H1 (cell line): ENCODE measurements at regions not wholly inside any gene's neighbourhood (a gene's known extent, or its start where the extent isn't known, plus 50 kb on each side); places are given as distances from the start of the nearest gene placed in this dataset.

Experiments
- CTCF ChIA-PET: fragments of 300-600 bp; sonication (Branson Sonifier 250); formaldehyde crosslinking; loops from one replicate; lab custom pipeline; 2021; ENCODE audit not compliant: partially characterized antibody; lab: Charles Lee
- POLR2A ChIA-PET: fragments of 300-600 bp; sonication (Branson Sonifier 250); formaldehyde crosslinking; loops from one replicate; lab custom pipeline; 2021; ENCODE audit warnings: inconsistent platforms; ENCODE audit not compliant: partially characterized antibody; lab: Charles Lee
- DNase-seq, 2 experiments: peaks; one replicate each; pipeline versions ENCODE4 v3.0.0 to v3.0.0-alpha.2; 2010 to 2022; ENCODE audit warnings: low spot score in 2 of 2, low read depth in 1 of 2, mixed read lengths in 1 of 2
- FAIRE-seq: peaks from 2 replicates; lab custom pipeline; 2011; peaks lifted over from hg19 to GRCh38; lab: Jason Lieb, UNC
- H2AFZ ChIP-seq: 2 replicates; pipeline ENCODE4 v1.8.1; 2012; ENCODE audit warnings: low read length, inconsistent platforms
- H2AK5ac ChIP-seq: 2 replicates; pipeline ENCODE4 v1.6.1; 2013; ENCODE audit warnings: low read depth, low read length
- H2BK120ac ChIP-seq: replicated peaks from 2 replicates; pipeline ENCODE3; 2013; ENCODE audit warnings: low read depth, low read length, inconsistent platforms
- H2BK12ac ChIP-seq: 2 replicates; pipeline ENCODE4 v1.6.1; 2013; ENCODE audit warnings: low read depth, low read length
- H2BK15ac ChIP-seq: 2 replicates; pipeline ENCODE4 v1.6.1; 2013; ENCODE audit warnings: low read length
- H2BK20ac ChIP-seq: 2 replicates; pipeline ENCODE4 v1.6.1; 2013; ENCODE audit warnings: low read length
- H2BK5ac ChIP-seq: 2 replicates; pipeline ENCODE4 v1.6.1; 2013; ENCODE audit warnings: low read depth, low read length
- H3K14ac ChIP-seq: 2 replicates; pipeline ENCODE4 v1.6.1; 2013; ENCODE audit warnings: inconsistent platforms; ENCODE audit not compliant: insufficient read length
- H3K18ac ChIP-seq: 2 replicates; pipeline ENCODE4 v1.6.1; 2013; ENCODE audit warnings: low read length; ENCODE audit errors: extremely low read depth
- H3K23ac ChIP-seq: 2 replicates; pipeline ENCODE4 v1.6.1; 2013; ENCODE audit warnings: inconsistent platforms; ENCODE audit not compliant: insufficient read length
- H3K23me2 ChIP-seq: 2 replicates; pipeline ENCODE4 v1.6.1; 2013; ENCODE audit warnings: low read depth, low read length
- H3K27ac ChIP-seq: 2 replicates; pipeline ENCODE4 v1.6.1; 2011; ENCODE audit warnings: low read depth, low read length, inconsistent platforms
- H3K27me3 ChIP-seq, 4 experiments: replicated peaks in 1 of 4; 1 replicate in 1 of 4; 2 replicates in 3 of 4; pipeline versions ENCODE4 v1.6.1 to v1.8.1; 2011 to 2013; ENCODE audit warnings: low read length in 3 of 4, mild to moderate bottlenecking in 3 of 4, inconsistent platforms in 2 of 4, mixed read lengths in 2 of 4, moderate library complexity in 1 of 4; ENCODE audit not compliant: control insufficient read depth in 3 of 4, insufficient read depth in 3 of 4; ENCODE audit errors: extremely low read depth in 1 of 4
- H3K36me3 ChIP-seq, 4 experiments: 2 replicates each; pipeline versions ENCODE4 v1.6.1 to v1.8.1; 2011 to 2013; ENCODE audit warnings: mild to moderate bottlenecking in 4 of 4, low read length in 3 of 4, moderate library complexity in 2 of 4, control low read depth in 1 of 4, inconsistent platforms in 1 of 4; ENCODE audit not compliant: insufficient read depth in 4 of 4, control insufficient read depth in 2 of 4
- H3K4ac ChIP-seq: replicated peaks from 2 replicates; pipeline ENCODE3; 2013; ENCODE audit warnings: low read length, low read depth, mixed read lengths, inconsistent platforms; ENCODE audit not compliant: insufficient read length
- H3K4me1 ChIP-seq, 4 experiments: replicated peaks in 1 of 4; 1 replicate in 1 of 4; 2 replicates in 3 of 4; pipeline versions ENCODE4 v1.6.1 to v1.8.1; 2011 to 2013; ENCODE audit warnings: low read length in 3 of 4, inconsistent platforms in 2 of 4, mixed read lengths in 1 of 4; ENCODE audit not compliant: insufficient read depth in 4 of 4, control insufficient read depth in 3 of 4
- H3K4me2 ChIP-seq, 2 experiments: 2 replicates each; pipeline versions ENCODE4 v1.6.1 to v1.8.1; 2011 to 2013; ENCODE audit warnings: low read depth in 2 of 2, low read length in 2 of 2, control low read depth in 1 of 2, inconsistent platforms in 1 of 2, mild to moderate bottlenecking in 1 of 2; ENCODE audit not compliant: insufficient read depth in 1 of 2
- H3K4me3 ChIP-seq, 4 experiments: fragments of 200-600, 300-600 bp in 1 of 4; sonication (generic), shearing (Covaris generic), sonication (Bioruptor Twin) in 1 of 4; 2 replicates each; pipeline versions ENCODE4 v1.5.1 to v1.8.1; 2011 to 2016; ENCODE audit warnings: low read length in 4 of 4, low read depth in 3 of 4, control low read depth in 2 of 4, inconsistent platforms in 2 of 4, mild to moderate bottlenecking in 2 of 4, mixed read lengths in 1 of 4, moderate library complexity in 1 of 4; ENCODE audit not compliant: insufficient read depth in 2 of 4; ENCODE audit errors: extremely low read depth in 1 of 4
- H3K56ac ChIP-seq: replicated peaks from 2 replicates; pipeline ENCODE3; 2013; ENCODE audit warnings: low read depth, mild to moderate bottlenecking, mixed read lengths, low read length, inconsistent platforms; ENCODE audit not compliant: insufficient read length
- H3K79me1 ChIP-seq: 2 replicates; pipeline ENCODE4 v1.6.1; 2013; ENCODE audit warnings: low read depth, low read length, control low read depth
- H3K79me2 ChIP-seq, 2 experiments: 2 replicates each; pipeline versions ENCODE4 v1.6.1 to v1.8.1; 2012 to 2013; ENCODE audit warnings: low read length in 2 of 2, mild to moderate bottlenecking in 2 of 2, inconsistent platforms in 1 of 2; ENCODE audit not compliant: insufficient read depth in 2 of 2, control insufficient read depth in 1 of 2
- H3K9ac ChIP-seq, 4 experiments: replicated peaks in 1 of 4; 1 replicate in 1 of 4; 2 replicates in 3 of 4; pipeline versions ENCODE4 v1.6.1 to v1.8.1; 2011 to 2013; ENCODE audit warnings: low read depth in 3 of 4, low read length in 3 of 4, control low read depth in 2 of 4, mild to moderate bottlenecking in 2 of 4, moderate library complexity in 2 of 4, inconsistent platforms in 1 of 4; ENCODE audit errors: extremely low read depth in 1 of 4
- H3K9me3 ChIP-seq, 2 experiments: 2 replicates each; pipeline versions ENCODE4 v1.6.1 to v1.8.1; 2012 to 2013; ENCODE audit warnings: mild to moderate bottlenecking in 2 of 2, moderate library complexity in 2 of 2, control low read depth in 1 of 2, inconsistent platforms in 1 of 2, low read depth in 1 of 2, low read length in 1 of 2, mixed read lengths in 1 of 2; ENCODE audit not compliant: insufficient read depth in 2 of 2
- H4K20me1 ChIP-seq, 2 experiments: replicated peaks in 1 of 2; 2 replicates each; pipeline versions ENCODE3 to v1.8.1; 2011 to 2013; ENCODE audit warnings: inconsistent platforms in 2 of 2, low read length in 2 of 2, mild to moderate bottlenecking in 1 of 2; ENCODE audit not compliant: insufficient read depth in 2 of 2, control insufficient read depth in 1 of 2
- H4K5ac ChIP-seq: 2 replicates; pipeline ENCODE4 v1.6.1; 2013; ENCODE audit warnings: low read length, low read depth, mixed read lengths, inconsistent platforms; ENCODE audit not compliant: insufficient read length
- H4K8ac ChIP-seq: 2 replicates; pipeline ENCODE4 v1.8.0; 2013; ENCODE audit warnings: mild to moderate bottlenecking, moderate library complexity, low read length, inconsistent platforms; ENCODE audit not compliant: insufficient read depth; ENCODE audit errors: extremely low read depth
- H4K91ac ChIP-seq: replicated peaks from 2 replicates; pipeline ENCODE3; 2013; ENCODE audit warnings: low read length, mixed read lengths, inconsistent platforms; ENCODE audit not compliant: insufficient read length
- CBX8 ChIP-seq: fragments of 300-800, 300-1000 bp; sonication (generic); IDR thresholded peaks from 2 replicates; pipeline ENCODE4 v1.7.1; 2016; ENCODE audit warnings: low read depth, low read length, borderline replicate concordance
- CHD2 ChIP-seq: IDR thresholded peaks from 2 replicates; pipeline ENCODE4 v1.6.1; 2012; ENCODE audit warnings: low read length, improper control_type of control experiment
- E2F6 ChIP-seq: IDR thresholded peaks from 2 replicates; pipeline ENCODE4 v1.6.1; 2012; ENCODE audit warnings: inconsistent platforms
- EZH2 ChIP-seq: fragments of 200-600 bp; sonication (generic); IDR thresholded peaks from 2 replicates; pipeline ENCODE4 v1.7.1; 2012; ENCODE audit warnings: low read depth, mild to moderate bottlenecking, moderate library complexity, low read length, inconsistent platforms; ENCODE audit not compliant: severe bottlenecking
- HDAC2 ChIP-seq, 2 experiments: fragments of 300-600 bp in 1 of 2; sonication (generic) in 1 of 2; IDR thresholded peaks; 2 replicates each; pipeline ENCODE4 v1.6.1; 2011 to 2012; ENCODE audit warnings: low read depth in 2 of 2, low read length in 2 of 2, mild to moderate bottlenecking in 2 of 2, moderate library complexity in 2 of 2, borderline replicate concordance in 1 of 2, inconsistent platforms in 1 of 2
- MAFK ChIP-seq: IDR thresholded peaks from 2 replicates; pipeline ENCODE4 v1.6.1; 2012; ENCODE audit warnings: low read depth, mild to moderate bottlenecking, improper control_type of control experiment, low read length
- NANOG ChIP-seq: IDR thresholded peaks from 2 replicates; pipeline ENCODE4 v1.6.1; 2011; ENCODE audit warnings: low read length, low read depth, mild to moderate bottlenecking, inconsistent platforms; ENCODE audit not compliant: insufficient read depth, poor library complexity, severe bottlenecking
- RBBP5 ChIP-seq: IDR thresholded peaks from 2 replicates; pipeline ENCODE4 v1.7.1; 2012; ENCODE audit warnings: low read depth, mild to moderate bottlenecking, inconsistent platforms, low read length, moderate library complexity, borderline replicate concordance
- SIN3A ChIP-seq, 2 experiments: IDR thresholded peaks in 1 of 2; conservative IDR thresholded peaks in 1 of 2; 2 replicates each; pipeline ENCODE4 v1.6.1; 2011 to 2012; ENCODE audit warnings: low read length in 2 of 2, improper control_type of control experiment in 1 of 2, low read depth in 1 of 2, mild to moderate bottlenecking in 1 of 2
- SIX5 ChIP-seq: IDR thresholded peaks from 2 replicates; pipeline ENCODE4 v1.6.1; 2011; ENCODE audit warnings: mild to moderate bottlenecking, low read depth, low read length
- SUZ12 ChIP-seq: fragments of 200-600 bp; sonication (generic); IDR thresholded peaks from 2 replicates; pipeline ENCODE4 v1.6.1; 2012; ENCODE audit warnings: mild to moderate bottlenecking, inconsistent platforms, low read length, moderate library complexity, mixed read lengths
- TCF12 ChIP-seq: IDR thresholded peaks from 2 replicates; pipeline ENCODE4 v1.6.1; 2011; ENCODE audit warnings: low read depth, mild to moderate bottlenecking, low read length
- WGBS, 2 experiments: shearing (Covaris generic) in 1 of 2; methylation state at CpG; one replicate each; pipeline versions ENCODE4 v1.1.6 to v1.1.7; 2013 to 2015; ENCODE audit warnings: low lambda C conversion rate in 2 of 2, mixed read lengths in 2 of 2, inconsistent platforms in 1 of 2, low coverage in 1 of 2, missing lambda C conversion rate in 1 of 2; ENCODE audit not compliant: insufficient replicate concordance in 2 of 2, insufficient coverage in 1 of 2, insufficient read length in 1 of 2; ENCODE audit errors: extremely low coverage in 1 of 2, missing lambda C conversion rate in 1 of 2; 5-methylcytosine and 5-hydroxymethylcytosine counted together

- Histone ChIP-seq H4K91ac (no peak overlapping the region), H2BK12ac (no peak overlapping the region), H4K5ac (no peak overlapping the region), H3K18ac (no peak overlapping the region), H3K56ac (no peak overlapping the region), H2BK120ac (no peak overlapping the region), H3K4me2 (no peak overlapping the region), H3K27me3 (peaks cover 0 to 2% (median 0%) of the 10 kb centered on the region in 4 experiments; a peak in 1 of 7 replicates), H3K4ac (no peak overlapping the region), H3K79me2 (no peaks in the 10 kb centered on the region), H3K4me3 (no peak overlapping the region), H3K4me1 (peaks cover 0 to 4% (median 2%) of the 10 kb centered on the region in 4 experiments; a peak in 1 of 7 replicates), H3K27ac (no peak overlapping the region), H3K23ac (no peak overlapping the region), H2AK5ac (no peak overlapping the region), H3K9ac (no peak overlapping the region), H3K9me3 (peaks cover 0 to 3% of the 10 kb centered on the region in 2 experiments; a peak in 1 of 4 replicates), H2BK20ac (no peak overlapping the region), H4K8ac (no peak overlapping the region), H3K23me2 (no peaks in the 10 kb centered on the region), H4K20me1 (no peaks in the 10 kb centered on the region), H3K36me3 (no peaks in the 10 kb centered on the region), H2BK5ac (no peak overlapping the region), H2BK15ac (no peak overlapping the region), H2AFZ (no peak overlapping the region), H3K14ac (no peak overlapping the region), H3K79me1 (no peaks in the 10 kb centered on the region)
- whole genome bisulfite sequencing, 2 experiments = 78% methylated on average over 7 of the region's 7 CpGs; no CpG with 5 or more reads in 1 of the 2 experiments
- ChIA-PET CTCF (interaction anchor here (0.6 to 1.1 kb wide), 4 partner anchors 10 to 562 kb away, joined by 3 to 6 read pairs (median 4); no protein-coding TSS in a partner anchor), POLR2A (no interaction called here)
- no peak for FAIRE-seq
- no peak for DNase-seq
- TF ChIP-seq SUZ12 = no peak
- TF ChIP-seq SIN3A (conservative IDR thresholded peaks at IDR 0.05 in 1 of 2, IDR thresholded peaks at IDR 0.05 in 1 of 2; ENCODE audit: low read depth in 1 of 2, low read length in 2 of 2) = no peak
- TF ChIP-seq RBBP5 = no peak
- TF ChIP-seq CHD2 = no peak
- no peak for TF ChIP-seq EZH2
- no peak for TF ChIP-seq CBX8
- TF ChIP-seq SIX5 = no peak
- TF ChIP-seq TCF12 = no peak
- TF ChIP-seq MAFK = no peak
- TF ChIP-seq HDAC2 (IDR thresholded peaks at IDR 0.05; ENCODE audit: borderline replicate concordance in 1 of 2, low read depth in 2 of 2, low read length in 2 of 2) = no peak
- TF ChIP-seq NANOG = no peak
- TF ChIP-seq E2F6 = no peak
These were observed 56.9 kb upstream of the SIMC1 start for GRCh38 chr5:176181271-176181855.
